GM12874 (cell line): ENCODE measurements at regions not wholly inside any gene's neighbourhood (a gene's known extent, or its start where the extent isn't known, plus 50 kb on each side); places are given as distances from the start of the nearest gene placed in this dataset.

Source experiments
- TF ChIP-seq, protein P1 (sequence below): IDR thresholded peaks from 2 replicates; pipeline ENCODE4 v1.5.1; 2011; ENCODE audit warnings: low read depth, mild to moderate bottlenecking, control low read depth, low read length, moderate library complexity; ENCODE audit not compliant: insufficient read depth

DNA sequence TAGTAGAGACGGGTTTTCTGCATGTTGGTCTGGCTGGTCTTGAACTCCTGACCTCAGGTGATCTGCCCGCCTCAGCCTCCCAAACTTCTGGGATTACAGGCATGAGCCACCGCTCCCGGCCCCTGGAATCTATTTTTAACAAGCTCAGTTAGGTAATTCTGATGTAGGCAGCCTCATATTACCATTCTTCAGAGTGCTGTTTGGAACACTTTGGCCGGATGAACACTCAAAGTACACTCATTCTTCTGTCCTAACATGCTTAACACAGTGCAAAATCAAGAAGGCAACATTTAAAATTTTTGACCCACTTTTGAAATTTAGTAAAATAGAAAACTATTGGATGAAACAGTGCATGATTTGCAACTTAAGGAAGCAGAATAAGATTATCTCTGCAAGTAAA, 586.7 kb upstream of the CHORDC1 start:
- TF ChIP-seq, protein P1, sequence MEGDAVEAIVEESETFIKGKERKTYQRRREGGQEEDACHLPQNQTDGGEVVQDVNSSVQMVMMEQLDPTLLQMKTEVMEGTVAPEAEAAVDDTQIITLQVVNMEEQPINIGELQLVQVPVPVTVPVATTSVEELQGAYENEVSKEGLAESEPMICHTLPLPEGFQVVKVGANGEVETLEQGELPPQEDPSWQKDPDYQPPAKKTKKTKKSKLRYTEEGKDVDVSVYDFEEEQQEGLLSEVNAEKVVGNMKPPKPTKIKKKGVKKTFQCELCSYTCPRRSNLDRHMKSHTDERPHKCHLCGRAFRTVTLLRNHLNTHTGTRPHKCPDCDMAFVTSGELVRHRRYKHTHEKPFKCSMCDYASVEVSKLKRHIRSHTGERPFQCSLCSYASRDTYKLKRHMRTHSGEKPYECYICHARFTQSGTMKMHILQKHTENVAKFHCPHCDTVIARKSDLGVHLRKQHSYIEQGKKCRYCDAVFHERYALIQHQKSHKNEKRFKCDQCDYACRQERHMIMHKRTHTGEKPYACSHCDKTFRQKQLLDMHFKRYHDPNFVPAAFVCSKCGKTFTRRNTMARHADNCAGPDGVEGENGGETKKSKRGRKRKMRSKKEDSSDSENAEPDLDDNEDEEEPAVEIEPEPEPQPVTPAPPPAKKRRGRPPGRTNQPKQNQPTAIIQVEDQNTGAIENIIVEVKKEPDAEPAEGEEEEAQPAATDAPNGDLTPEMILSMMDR, result no peak

GRCh38 chr11:90805172-90805571, 582.3 kb upstream of the CHORDC1 start:
- TF ChIP-seq, protein P1, result no peak

- TF ChIP-seq, protein P1, result no peak
Measured at GRCh38 chr11:90803831-90804230, 581.0 kb upstream of the CHORDC1 start.

DNA sequence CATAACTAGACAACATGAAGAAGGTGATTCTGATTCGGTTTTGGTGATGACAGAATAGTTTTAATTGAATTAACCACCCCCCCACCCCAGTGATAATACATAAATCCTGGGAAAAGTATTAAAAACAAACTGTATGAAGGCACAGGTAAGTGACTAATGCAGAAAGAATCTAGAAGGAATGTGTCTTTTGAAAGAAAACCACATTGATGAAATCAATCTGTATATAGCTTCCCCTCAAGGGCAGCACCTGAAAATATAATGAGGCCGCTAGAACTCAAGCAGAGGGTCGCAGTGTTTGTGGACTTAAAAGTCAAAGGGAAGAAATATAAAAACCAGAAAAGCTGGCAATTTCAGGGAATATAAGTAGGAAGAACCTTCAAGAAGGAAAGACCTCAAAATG, 580.5 kb upstream of the CHORDC1 start:
- TF ChIP-seq, protein P1, result no peak

DNA sequence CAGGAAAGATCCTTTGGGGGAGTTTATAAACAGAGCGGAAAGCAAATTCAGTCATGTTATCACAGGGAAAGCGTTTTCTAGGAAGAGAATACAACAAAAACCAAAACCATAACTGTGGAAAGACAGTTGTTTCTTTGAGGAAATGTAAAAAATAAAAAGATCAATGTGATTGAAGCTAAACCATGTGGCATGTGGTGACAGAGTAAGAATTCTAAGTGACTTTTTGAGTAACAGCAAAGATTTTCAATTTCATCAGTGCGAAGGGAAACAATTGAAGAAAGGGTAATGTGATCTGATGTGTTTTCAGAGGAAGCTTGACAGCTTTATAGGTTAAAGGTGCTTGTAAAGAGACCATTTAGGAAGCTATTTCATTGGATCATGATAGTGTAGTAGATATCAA, 575.9 kb upstream of the CHORDC1 start:
- TF ChIP-seq, protein P1, result no peak

- TF ChIP-seq, protein P1, result no peak
Measured at GRCh38 chr11:90795746-90796145, 572.9 kb upstream of the CHORDC1 start.

DNA sequence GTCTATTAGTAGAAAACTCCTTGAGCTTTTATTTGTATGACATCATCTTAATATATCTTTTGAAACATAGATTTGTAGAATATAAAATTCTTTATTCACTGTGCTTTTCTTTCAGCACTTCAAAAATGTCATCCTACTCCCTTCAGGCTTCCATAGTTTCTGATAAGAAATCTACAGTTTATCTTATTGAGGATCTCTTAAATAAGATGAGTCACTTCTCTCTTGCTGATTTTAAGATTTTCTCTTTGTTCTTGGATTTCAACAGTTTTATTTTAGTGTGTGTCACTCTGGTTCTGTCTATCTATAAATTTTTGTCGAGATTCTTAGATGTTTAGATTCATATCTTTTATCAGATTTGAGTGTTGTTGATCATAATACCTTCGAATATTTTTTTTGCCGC, 566.1 kb upstream of the CHORDC1 start:
- TF ChIP-seq, protein P1, result no peak
